Activated T-cell treated with anti-CD3 and anti-CD28 coated beads, Interleukin-2, amount 50 U/mL, for 72 hours (primary cell): ENCODE measurements at regions not wholly inside any gene's neighbourhood (a gene's known extent, or its start where the extent isn't known, plus 50 kb on each side); places are given as distances from the start of the nearest gene placed in this dataset.

ENCODE experiments used
- ATAC-seq, 2 donors: fragments of 150-1000 bp; cut with Tn5 transposase; replicated peaks in 1 of 2; 2 replicates each; pipeline ENCODE4 v1.10.0; 2021; ENCODE audit warnings: moderate library complexity in 2 of 2, mild to moderate bottlenecking in 1 of 2
- DNase-seq, 2 donors: peaks; one replicate each; pipeline ENCODE4 v3.0.0; 2021 to 2022; ENCODE audit warnings: mixed read lengths in 1 of 2
- H3K27ac Mint-ChIP-seq: one replicate; pipeline ENCODE4 v1.8.0; 2022; ENCODE audit warnings: mild to moderate bottlenecking, moderate library complexity, mixed read lengths
- H3K27me3 Mint-ChIP-seq: one replicate; pipeline ENCODE4 v1.8.0; 2022; ENCODE audit warnings: low read depth, mixed read lengths
- H3K36me3 Mint-ChIP-seq, 2 donors: one replicate each; pipeline ENCODE4 v1.8.0; 2022; ENCODE audit warnings: mixed read lengths in 2 of 2, mild to moderate bottlenecking in 1 of 2; ENCODE audit not compliant: insufficient read depth in 2 of 2
- H3K4me1 Mint-ChIP-seq: one replicate; pipeline ENCODE4 v1.8.0; 2022; ENCODE audit warnings: low read depth, mixed read lengths
- H3K4me3 Mint-ChIP-seq, 2 donors: one replicate each; pipeline ENCODE4 v1.8.0; 2022; ENCODE audit warnings: mild to moderate bottlenecking in 2 of 2, mixed read lengths in 2 of 2, moderate library complexity in 2 of 2
- H3K9me3 Mint-ChIP-seq, 2 donors: one replicate each; pipeline ENCODE4 v1.8.0; 2022; ENCODE audit warnings: mixed read lengths in 2 of 2

DNA sequence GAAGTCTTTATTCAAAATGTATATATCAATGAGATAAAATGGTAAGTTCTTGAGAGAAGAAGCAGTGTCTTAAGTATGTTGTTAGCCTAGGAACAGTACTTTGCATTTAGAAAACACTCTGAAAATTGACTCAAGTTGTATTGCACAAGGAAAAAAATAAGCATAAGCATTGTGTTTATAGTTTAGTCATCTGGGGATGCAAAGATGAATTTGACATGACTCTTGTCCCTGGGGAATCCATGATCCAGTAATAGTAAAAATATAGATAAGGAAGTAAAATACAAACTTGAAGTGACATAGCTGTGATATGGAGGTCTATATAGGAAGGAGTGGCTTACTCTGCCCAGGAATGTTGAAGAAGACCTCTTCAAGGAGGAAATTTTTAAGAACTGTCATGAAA lies 185.0 kb upstream of the PTBP2 start:
- ATAC-seq = no peak
- no peaks in the 10 kb centered on the region for H3K27me3 Mint-ChIP-seq
- H3K27ac Mint-ChIP-seq = no peak overlapping the region
- no peaks in the 10 kb centered on the region for H3K36me3 Mint-ChIP-seq
- H3K9me3 Mint-ChIP-seq = peaks cover 0 to 2% of the 10 kb centered on the region in 2 donors
- no peak overlapping the region for H3K4me3 Mint-ChIP-seq
- DNase-seq = no peak
- H3K4me1 Mint-ChIP-seq = no peaks in the 10 kb centered on the region

DNA sequence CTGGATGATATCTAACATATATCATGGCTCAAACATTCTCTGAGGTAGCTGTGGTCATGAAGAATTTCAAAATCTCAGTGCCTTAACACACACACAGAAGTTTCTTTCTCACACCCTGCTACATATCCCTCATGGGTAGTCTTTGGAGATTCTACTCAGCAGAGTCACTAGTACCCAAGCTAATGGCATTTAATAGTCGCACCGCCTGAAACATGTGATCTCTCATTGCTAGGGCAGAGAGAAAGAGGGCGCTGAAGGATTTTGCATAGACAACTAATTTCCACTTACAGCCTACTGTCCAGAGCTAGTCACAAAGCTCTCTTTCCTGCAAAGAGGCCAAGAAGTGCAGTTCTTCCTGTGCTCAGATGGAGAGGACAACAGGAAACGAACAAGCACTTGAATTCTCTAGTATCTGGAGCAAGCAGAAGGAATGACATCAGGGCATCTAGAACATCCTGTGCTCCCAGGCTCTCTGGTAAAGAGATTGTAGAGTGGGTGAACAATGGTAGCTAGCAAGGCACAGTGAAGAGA lies 183.4 kb upstream of the PTBP2 start:
- Mint-ChIP-seq H3K4me3 (no peak overlapping the region), H3K4me1 (no peaks in the 10 kb centered on the region), H3K36me3 (no peaks in the 10 kb centered on the region), H3K27me3 (no peaks in the 10 kb centered on the region), H3K27ac (no peak overlapping the region), H3K9me3 (peaks cover 0 to under 1% of the 10 kb centered on the region in 2 donors)
- DNase-seq = no peak
- no peak for ATAC-seq

DNA sequence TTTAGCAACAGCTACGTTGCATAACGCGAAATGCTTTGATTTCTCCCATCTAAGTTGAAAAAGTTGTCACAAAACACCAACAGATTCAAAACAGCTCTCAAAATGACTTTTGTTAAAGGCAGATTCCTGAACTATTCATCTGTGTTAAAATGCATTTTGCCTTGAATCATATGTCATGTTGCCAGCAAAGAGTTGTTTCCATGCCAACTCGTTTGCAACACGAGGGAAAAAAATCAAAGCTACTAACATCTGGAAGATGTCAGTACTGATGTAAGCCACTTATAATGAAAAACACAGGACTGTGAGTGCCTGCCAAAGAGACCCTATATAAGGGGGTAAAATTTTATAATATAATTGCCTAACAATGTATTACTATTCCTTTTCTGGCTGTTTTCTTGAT lies 182.7 kb upstream of the PTBP2 start:
- Mint-ChIP-seq H3K27ac (no peak overlapping the region), H3K9me3 (no peaks in the 10 kb centered on the region), H3K4me1 (no peaks in the 10 kb centered on the region), H3K4me3 (no peak overlapping the region), H3K27me3 (no peaks in the 10 kb centered on the region), H3K36me3 (no peaks in the 10 kb centered on the region)
- DNase-seq (no peak), ATAC-seq (no peak)

DNA sequence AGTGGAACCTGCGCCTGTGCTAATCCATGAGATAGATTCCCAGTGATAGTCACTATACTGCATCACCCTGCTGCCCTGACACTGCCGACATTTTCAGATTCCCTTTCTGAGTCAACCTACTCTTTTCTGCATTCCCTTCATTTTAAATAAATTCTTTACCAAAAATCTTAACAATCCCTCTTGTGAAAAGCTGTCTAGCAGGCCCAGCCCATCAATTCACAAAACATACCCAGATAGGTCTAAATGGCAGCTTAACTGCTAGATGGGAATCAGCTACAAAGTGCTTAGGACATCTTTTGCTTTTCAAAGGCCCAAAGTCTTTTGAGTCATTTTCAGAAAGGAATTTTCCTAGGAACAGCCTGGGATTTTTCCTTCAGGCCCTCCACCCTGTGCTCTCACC lies 180.1 kb upstream of the PTBP2 start:
- Mint-ChIP-seq H3K27ac (no peak overlapping the region), H3K9me3 (no peaks in the 10 kb centered on the region), H3K4me1 (no peaks in the 10 kb centered on the region), H3K4me3 (no peak overlapping the region), H3K27me3 (no peaks in the 10 kb centered on the region), H3K36me3 (no peaks in the 10 kb centered on the region)
- ATAC-seq (no peak), DNase-seq (no peak)

DNA sequence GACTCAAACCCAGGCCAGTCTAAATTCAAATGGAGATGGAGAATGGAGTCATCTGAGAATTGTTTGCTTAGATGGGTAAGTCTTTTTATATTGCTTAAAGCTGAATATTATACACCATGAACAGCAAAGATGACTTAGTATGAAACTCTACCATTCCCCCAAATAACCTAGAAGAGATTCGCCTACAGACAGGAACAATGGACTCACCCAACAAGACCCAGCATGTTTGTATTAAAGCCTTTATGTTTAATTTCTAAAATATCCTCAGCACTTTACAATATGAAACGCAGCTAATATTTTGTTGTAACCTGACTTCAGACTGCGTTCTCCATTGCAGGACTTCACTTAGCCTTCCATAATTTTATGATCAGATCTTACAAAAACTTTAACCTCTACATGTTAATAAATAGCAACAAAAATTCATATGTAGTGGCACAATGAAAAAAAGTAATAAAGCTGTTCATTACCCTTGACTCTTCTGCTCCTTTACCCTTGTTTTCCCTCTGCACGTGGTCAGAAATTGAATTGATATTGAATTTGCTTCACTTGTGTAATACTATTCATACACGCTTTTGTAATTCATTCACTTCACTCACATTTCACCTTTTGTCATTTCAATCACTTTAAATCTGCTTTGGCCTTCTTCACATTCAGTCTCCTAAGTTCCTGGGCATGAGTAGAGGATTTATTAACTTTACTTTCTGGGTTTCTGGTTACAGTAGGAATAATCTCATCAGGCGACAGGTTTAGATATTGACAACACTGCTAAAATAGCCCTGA lies 177.3 kb upstream of the PTBP2 start:
- no peaks in the 10 kb centered on the region for H3K27me3 Mint-ChIP-seq
- ATAC-seq (no peak), DNase-seq (no peak)
- no peak overlapping the region for H3K4me3 Mint-ChIP-seq
- no peak overlapping the region for H3K27ac Mint-ChIP-seq
- no peaks in the 10 kb centered on the region for H3K9me3 Mint-ChIP-seq
- H3K4me1 Mint-ChIP-seq = no peaks in the 10 kb centered on the region
- H3K36me3 Mint-ChIP-seq = no peaks in the 10 kb centered on the region

DNA sequence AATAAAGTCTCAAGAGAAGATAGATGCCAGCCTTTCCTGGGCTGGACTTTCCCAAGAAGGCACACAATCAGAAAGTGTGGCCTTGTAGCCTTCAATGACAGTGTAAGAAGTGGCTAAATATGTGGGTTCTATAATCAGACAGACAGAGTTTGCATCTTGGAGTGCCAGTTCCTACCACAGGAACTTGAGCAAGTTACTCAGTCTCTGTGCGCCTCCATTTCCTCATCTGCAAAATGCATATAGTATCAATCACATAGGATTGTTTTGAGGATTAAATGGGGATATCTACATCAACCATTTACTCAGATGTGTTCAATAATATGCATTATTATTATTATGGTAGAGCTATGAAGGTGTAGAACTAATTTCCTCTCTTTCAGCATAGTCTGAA lies 176.8 kb upstream of the PTBP2 start:
- Mint-ChIP-seq H3K4me3 (no peak overlapping the region), H3K36me3 (no peaks in the 10 kb centered on the region), H3K9me3 (no peaks in the 10 kb centered on the region), H3K27ac (no peak overlapping the region), H3K4me1 (no peaks in the 10 kb centered on the region), H3K27me3 (no peaks in the 10 kb centered on the region)
- ATAC-seq (no peak), DNase-seq (no peak)

DNA sequence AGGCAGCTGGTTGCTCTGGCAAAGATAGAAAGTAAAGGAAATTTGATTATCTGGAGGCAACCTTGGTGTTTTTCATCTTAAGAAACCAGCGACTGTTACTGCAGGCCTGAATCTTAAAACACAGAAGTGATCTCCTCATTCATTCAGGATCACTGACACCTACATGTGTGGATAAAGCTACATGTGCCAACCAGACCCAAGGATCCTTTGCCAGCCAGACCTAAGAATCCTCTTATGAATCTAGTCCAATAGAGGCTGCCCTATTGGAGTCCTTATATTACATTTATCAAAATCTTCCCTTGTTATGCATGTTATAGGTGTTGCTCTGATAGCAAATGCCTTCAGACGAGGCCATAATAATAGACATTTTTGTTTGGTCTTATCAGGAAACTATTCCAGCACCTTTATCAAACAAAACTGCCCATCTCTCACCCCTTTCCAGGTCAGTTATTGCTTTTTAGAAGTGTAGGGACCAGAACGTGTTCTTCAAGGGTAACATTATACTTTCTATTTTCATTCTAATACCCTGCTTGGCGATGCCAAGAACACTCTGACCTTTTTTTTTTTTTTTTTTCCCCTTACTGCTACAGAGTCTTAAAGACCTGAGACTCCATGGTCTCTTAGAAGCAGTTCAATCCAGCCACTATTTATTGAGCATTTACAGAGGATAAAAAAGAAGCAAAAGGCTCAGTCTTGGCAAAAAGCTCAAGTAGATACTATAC lies 175.5 kb upstream of the PTBP2 start:
- no peaks in the 10 kb centered on the region for H3K27me3 Mint-ChIP-seq
- DNase-seq (no peak), ATAC-seq (no peak)
- H3K27ac Mint-ChIP-seq = no peak overlapping the region
- no peaks in the 10 kb centered on the region for H3K36me3 Mint-ChIP-seq
- H3K4me3 Mint-ChIP-seq = no peak overlapping the region
- H3K9me3 Mint-ChIP-seq = no peaks in the 10 kb centered on the region
- H3K4me1 Mint-ChIP-seq = no peaks in the 10 kb centered on the region

DNA sequence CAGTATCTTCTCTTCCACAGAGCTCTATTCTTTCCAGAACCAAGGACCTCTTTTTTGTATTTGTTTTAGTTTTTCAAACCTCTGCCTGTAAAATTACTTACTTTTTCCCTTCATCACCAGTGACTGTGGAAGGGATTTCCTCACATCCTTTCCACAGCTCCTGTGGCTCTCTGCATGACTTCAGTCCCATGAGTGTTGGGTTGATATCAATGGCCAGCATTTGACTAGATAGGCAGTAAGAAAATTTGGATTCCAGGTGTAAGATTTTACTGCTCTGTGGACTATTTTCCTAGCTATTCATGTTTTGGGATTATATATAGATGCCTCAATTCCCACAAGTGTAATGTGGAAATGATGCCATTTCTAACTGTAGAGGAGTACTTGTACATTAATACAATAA lies 171.5 kb upstream of the PTBP2 start:
- no peaks in the 10 kb centered on the region for H3K27me3 Mint-ChIP-seq
- H3K4me1 Mint-ChIP-seq = no peaks in the 10 kb centered on the region
- no peak overlapping the region for H3K27ac Mint-ChIP-seq
- H3K36me3 Mint-ChIP-seq = no peaks in the 10 kb centered on the region
- DNase-seq (no peak), ATAC-seq (no peak)
- no peak overlapping the region for H3K4me3 Mint-ChIP-seq
- no peaks in the 10 kb centered on the region for H3K9me3 Mint-ChIP-seq

- Mint-ChIP-seq H3K27ac (no peak overlapping the region), H3K4me3 (no peak overlapping the region), H3K36me3 (no peaks in the 10 kb centered on the region), H3K9me3 (no peaks in the 10 kb centered on the region), H3K4me1 (no peaks in the 10 kb centered on the region), H3K27me3 (no peaks in the 10 kb centered on the region)
- no peak for DNase-seq
- no peak for ATAC-seq
These were observed 169.1 kb upstream of the PTBP2 start for GRCh38 chr1:96552451-96552850.

DNA sequence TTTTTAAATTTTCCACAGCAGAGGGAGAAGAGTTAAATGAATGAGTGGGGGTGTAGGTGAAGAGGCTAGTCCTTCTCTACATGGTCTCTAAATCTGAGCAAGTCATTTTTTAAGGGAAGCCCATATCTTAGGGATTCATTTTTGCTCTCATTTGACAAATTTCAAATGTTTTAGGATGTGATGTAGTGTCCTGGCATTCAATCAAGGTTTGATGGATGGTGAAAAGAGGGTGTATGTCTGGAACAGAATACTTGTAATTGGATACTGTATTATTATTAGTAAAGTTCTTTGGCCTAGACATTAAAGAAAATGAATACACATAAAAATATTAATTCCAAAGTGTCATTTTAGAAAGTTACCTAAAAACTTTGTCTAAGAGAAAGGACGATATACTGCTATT lies 167.8 kb upstream of the PTBP2 start:
- no peaks in the 10 kb centered on the region for H3K4me1 Mint-ChIP-seq
- H3K27ac Mint-ChIP-seq = no peak overlapping the region
- no peaks in the 10 kb centered on the region for H3K36me3 Mint-ChIP-seq
- H3K4me3 Mint-ChIP-seq = no peak overlapping the region
- no peak for DNase-seq
- H3K27me3 Mint-ChIP-seq = no peaks in the 10 kb centered on the region
- ATAC-seq = no peak
- H3K9me3 Mint-ChIP-seq = no peaks in the 10 kb centered on the region

DNA sequence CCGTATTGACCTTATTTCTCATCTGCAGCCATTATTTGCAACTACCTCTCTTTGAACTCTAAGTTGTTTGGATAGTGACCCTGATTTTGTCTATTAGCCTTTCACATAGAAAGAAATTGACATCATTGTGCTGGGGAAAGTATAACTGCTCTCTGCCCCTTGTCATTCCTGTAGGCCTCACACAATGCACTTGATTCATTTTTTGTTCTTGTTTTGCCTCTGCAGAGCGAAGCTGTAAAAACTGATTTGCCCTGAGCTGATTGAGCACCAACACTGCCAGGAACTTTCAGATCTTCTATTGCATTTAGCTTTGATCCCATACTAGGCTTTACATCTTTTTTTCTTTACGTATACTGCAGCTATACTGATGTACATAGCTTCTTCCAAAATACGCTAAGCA lies 167.2 kb upstream of the PTBP2 start:
- Mint-ChIP-seq H3K36me3 (no peaks in the 10 kb centered on the region), H3K27ac (no peak overlapping the region), H3K27me3 (no peaks in the 10 kb centered on the region), H3K4me1 (no peaks in the 10 kb centered on the region), H3K9me3 (no peaks in the 10 kb centered on the region), H3K4me3 (no peak overlapping the region)
- DNase-seq = no peak
- ATAC-seq = no peak

GRCh38 chr1:96557336-96557735 lies 164.2 kb upstream of the PTBP2 start:
- Mint-ChIP-seq H3K36me3 (no peaks in the 10 kb centered on the region), H3K4me3 (no peak overlapping the region), H3K4me1 (no peaks in the 10 kb centered on the region), H3K9me3 (peaks cover 0 to 2% of the 10 kb centered on the region in 2 donors), H3K27ac (no peak overlapping the region), H3K27me3 (no peaks in the 10 kb centered on the region)
- no peak for ATAC-seq
- DNase-seq = no peak

DNA sequence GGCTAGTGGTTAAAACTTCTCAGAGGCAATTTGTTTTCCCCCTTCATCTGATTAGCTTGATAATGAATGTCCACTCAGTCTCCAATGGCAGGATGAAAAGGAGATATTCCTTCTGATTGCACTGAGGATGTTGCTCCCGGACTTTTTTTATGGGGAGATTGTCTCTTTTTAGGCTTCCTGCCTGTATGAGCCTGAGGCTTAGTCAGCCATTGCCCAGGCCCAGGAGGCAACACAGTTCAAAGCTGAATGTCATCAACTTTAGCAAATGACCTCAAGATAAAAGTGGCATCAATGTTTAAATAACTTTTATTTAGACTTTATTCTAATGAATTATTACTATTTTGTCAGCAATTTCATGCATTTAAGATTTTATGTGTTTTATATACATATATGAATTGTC lies 162.9 kb upstream of the PTBP2 start:
- Mint-ChIP-seq H3K27me3 (no peaks in the 10 kb centered on the region), H3K36me3 (no peaks in the 10 kb centered on the region), H3K4me3 (no peak overlapping the region), H3K9me3 (peaks cover 0 to 2% of the 10 kb centered on the region in 2 donors), H3K27ac (no peak overlapping the region), H3K4me1 (no peaks in the 10 kb centered on the region)
- ATAC-seq (no peak), DNase-seq (no peak)

DNA sequence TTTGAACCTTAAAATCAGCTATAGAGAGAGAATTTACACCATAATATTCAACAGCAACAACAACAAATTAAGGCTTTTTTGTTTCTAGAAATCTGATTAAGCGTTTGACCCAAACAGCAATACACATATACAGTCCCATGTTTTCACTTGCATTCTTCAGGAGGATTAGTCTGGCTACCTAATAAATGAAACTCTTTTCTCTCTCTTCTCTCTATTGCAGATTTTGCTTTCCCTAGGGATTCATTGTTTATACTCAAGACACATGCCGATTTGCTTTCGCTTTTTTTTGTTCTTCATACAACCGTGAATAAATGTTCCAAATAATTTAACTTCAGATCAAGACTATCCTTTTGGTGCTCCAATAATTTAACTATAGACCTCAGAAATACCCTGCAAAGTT lies 162.4 kb upstream of the PTBP2 start:
- no peaks in the 10 kb centered on the region for H3K4me1 Mint-ChIP-seq
- H3K4me3 Mint-ChIP-seq = no peak overlapping the region
- ATAC-seq (no peak), DNase-seq (no peak)
- no peaks in the 10 kb centered on the region for H3K36me3 Mint-ChIP-seq
- no peaks in the 10 kb centered on the region for H3K27me3 Mint-ChIP-seq
- peaks cover 0 to 2% of the 10 kb centered on the region in 2 donors for H3K9me3 Mint-ChIP-seq
- H3K27ac Mint-ChIP-seq = no peak overlapping the region
